ENCODE measurements at regions not wholly inside any gene's neighbourhood (a gene's known extent, or its start where the extent isn't known, plus 50 kb on each side); places are given as distances from the start of the nearest gene placed in this dataset.

DNA sequence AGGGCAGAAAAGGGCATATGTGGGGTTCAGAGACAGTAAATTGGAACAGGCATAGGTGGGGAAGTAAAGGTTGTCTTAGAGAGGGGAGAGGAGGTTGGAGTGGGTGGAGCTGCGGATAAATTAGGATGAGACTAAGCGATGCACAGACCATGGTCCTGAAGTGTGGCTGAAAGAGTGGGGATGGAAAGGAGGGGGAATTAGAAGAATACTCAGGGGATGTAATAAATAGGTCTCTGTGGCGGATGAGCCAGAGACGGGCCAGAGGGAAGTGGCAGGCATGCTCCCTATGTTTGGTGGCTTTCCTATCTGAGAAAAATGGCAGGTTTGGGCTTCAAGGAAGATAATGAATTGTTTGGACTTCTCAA, 123.4 kb downstream of the OLFM4 start:
- H3K36me3 Mint-ChIP-seq, result no peaks in the 10 kb centered on the region
- Histone ChIP-seq H3K36me3 (ENCODE audit: control insufficient read depth in 2 of 2, extremely low read depth in 1 of 2, insufficient read depth in 1 of 2, low read length in 1 of 2) (no peaks in the 10 kb centered on the region), H3K4me1 (ENCODE audit: control insufficient read depth in 1 of 2, extremely low read depth in 1 of 2, insufficient read depth in 2 of 2, low read length in 2 of 2) (no peaks in the 10 kb centered on the region), H3K4me3 (ENCODE audit: control insufficient read depth in 1 of 2, extremely low read depth in 1 of 2, low read length in 1 of 2) (no peak overlapping the region), H3K27ac (ENCODE audit: low read length) (no peak overlapping the region), H3K27me3 (replicated peaks in 1 of 2; ENCODE audit: control insufficient read depth in 2 of 2, extremely low read depth in 1 of 2, insufficient read depth in 2 of 2, low read length in 1 of 2) (no peaks in the 10 kb centered on the region), H3K9me3 (no peaks in the 10 kb centered on the region)
- ChIA-PET CTCF (no interaction called here), POLR2A (no interaction called here)
- 14% methylated on average over 3 of the region's 4 CpGs for WGBS (ENCODE audit: insufficient coverage)
- peaks cover 4 to 5% of the 10 kb centered on the region in 2 donors for H3K27me3 Mint-ChIP-seq
- no peak overlapping the region for H3K27ac Mint-ChIP-seq
- peaks cover 0 to 6% (median 0%) of the 10 kb centered on the region in 3 donors for H3K4me1 Mint-ChIP-seq
- ATAC-seq (replicated peaks in 1 of 4) (no peak), DNase-seq (no peak)
- H3K4me3 Mint-ChIP-seq, result no peak overlapping the region
- H3K9me3 Mint-ChIP-seq, result no peaks in the 10 kb centered on the region

DNA sequence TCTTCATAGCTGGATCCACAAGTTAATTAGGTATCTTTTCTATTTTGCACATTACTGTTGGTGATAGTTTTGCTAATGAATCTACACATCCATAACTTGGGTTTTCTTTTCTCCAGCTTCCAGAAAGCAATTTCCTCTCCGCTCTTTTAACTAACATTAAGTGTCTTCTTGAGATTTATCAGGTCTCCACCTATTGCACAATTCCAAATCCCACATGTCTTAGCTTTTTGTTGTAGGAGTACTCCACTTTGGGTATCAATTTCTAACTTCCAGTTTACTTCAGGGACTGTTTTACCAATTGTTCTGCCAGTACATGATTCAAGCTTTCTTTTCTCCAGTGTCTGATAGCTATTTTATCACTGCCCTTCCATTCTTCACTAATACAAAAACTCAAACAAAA, 129.6 kb downstream of the OLFM4 start:
- H3K4me1 Mint-ChIP-seq, result no peaks in the 10 kb centered on the region
- ATAC-seq (replicated peaks in 1 of 4) (no peak), DNase-seq (no peak)
- WGBS (ENCODE audit: insufficient coverage), result no CpG with 5 or more reads among the region's 1 CpG
- no peak overlapping the region for H3K4me3 Mint-ChIP-seq
- H3K9me3 Mint-ChIP-seq, result peaks cover 0 to 5% (median 4%) of the 10 kb centered on the region in 3 donors
- H3K27me3 Mint-ChIP-seq, result no peaks in the 10 kb centered on the region
- no peak overlapping the region for H3K27ac Mint-ChIP-seq
- Histone ChIP-seq H3K4me3 (ENCODE audit: control insufficient read depth in 1 of 2, extremely low read depth in 1 of 2, low read length in 1 of 2) (no peak overlapping the region), H3K4me1 (ENCODE audit: control insufficient read depth in 1 of 2, extremely low read depth in 1 of 2, insufficient read depth in 2 of 2, low read length in 2 of 2) (no peaks in the 10 kb centered on the region), H3K36me3 (ENCODE audit: control insufficient read depth in 2 of 2, extremely low read depth in 1 of 2, insufficient read depth in 1 of 2, low read length in 1 of 2) (no peaks in the 10 kb centered on the region), H3K9me3 (no peaks in the 10 kb centered on the region), H3K27ac (ENCODE audit: low read length) (no peak overlapping the region), H3K27me3 (replicated peaks in 1 of 2; ENCODE audit: control insufficient read depth in 2 of 2, extremely low read depth in 1 of 2, insufficient read depth in 2 of 2, low read length in 1 of 2) (no peaks in the 10 kb centered on the region)
- ChIA-PET POLR2A (no interaction called here), CTCF (no interaction called here)
- no peaks in the 10 kb centered on the region for H3K36me3 Mint-ChIP-seq

DNA sequence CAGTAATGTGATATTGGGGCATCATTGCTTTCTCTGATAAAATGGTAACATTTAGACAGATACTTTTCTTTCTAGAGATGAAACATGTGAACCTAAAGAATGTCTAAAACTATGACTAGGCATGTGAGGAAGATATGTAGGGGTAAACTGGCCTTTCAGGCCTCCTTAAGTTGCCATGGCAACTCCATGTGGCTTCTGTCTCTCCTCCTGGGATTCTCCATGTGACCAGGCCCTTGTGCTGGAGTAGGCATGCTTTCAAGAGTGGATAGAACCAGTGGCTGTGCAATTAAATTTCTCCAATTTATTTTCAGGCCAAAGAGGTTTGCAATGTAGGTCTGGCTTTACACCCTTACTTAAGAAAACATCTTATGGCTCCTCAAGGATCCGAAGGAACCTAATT, 130.8 kb downstream of the OLFM4 start:
- ChIA-PET CTCF (no interaction called here), POLR2A (no interaction called here)
- Mint-ChIP-seq H3K4me1 (no peaks in the 10 kb centered on the region), H3K9me3 (peaks cover 0 to 8% (median 8%) of the 10 kb centered on the region in 3 donors), H3K36me3 (no peaks in the 10 kb centered on the region), H3K4me3 (no peak overlapping the region), H3K27ac (no peak overlapping the region), H3K27me3 (no peaks in the 10 kb centered on the region)
- WGBS (ENCODE audit: insufficient coverage), result no CpG with 5 or more reads among the region's 1 CpG
- no peaks in the 10 kb centered on the region for H3K4me1 ChIP-seq (ENCODE audit: control insufficient read depth in 1 of 2, extremely low read depth in 1 of 2, insufficient read depth in 2 of 2, low read length in 2 of 2)
- no peaks in the 10 kb centered on the region for H3K27me3 ChIP-seq (replicated peaks in 1 of 2; ENCODE audit: control insufficient read depth in 2 of 2, extremely low read depth in 1 of 2, insufficient read depth in 2 of 2, low read length in 1 of 2)
- H3K4me3 ChIP-seq (ENCODE audit: control insufficient read depth in 1 of 2, extremely low read depth in 1 of 2, low read length in 1 of 2), result no peak overlapping the region
- H3K27ac ChIP-seq (ENCODE audit: low read length), result no peak overlapping the region
- DNase-seq (no peak), ATAC-seq (replicated peaks in 1 of 4) (no peak)
- no peaks in the 10 kb centered on the region for H3K9me3 ChIP-seq
- H3K36me3 ChIP-seq (ENCODE audit: control insufficient read depth in 2 of 2, extremely low read depth in 1 of 2, insufficient read depth in 1 of 2, low read length in 1 of 2), result no peaks in the 10 kb centered on the region

DNA sequence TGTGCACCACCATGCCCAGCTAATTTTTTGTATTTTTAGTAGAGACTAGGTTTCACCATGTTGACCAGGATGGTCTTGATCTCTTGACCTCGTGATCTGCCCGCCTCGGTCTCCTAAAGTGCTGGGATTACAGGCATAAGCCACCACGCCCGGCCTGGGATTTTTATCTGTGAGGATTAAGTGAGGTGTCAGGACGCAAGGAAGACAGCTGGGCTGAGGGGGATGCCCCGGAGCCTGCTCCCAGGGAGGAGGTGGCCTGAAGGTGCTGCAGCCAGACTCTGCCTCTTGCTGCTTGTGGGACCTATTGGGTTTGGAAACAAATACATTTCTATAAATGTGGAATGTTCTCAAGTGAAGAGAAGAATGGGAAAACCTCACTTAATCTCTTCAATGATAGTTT, 131.6 kb downstream of the OLFM4 start:
- POLR2A ChIA-PET, result no interaction called here
- no peaks in the 10 kb centered on the region for H3K27me3 Mint-ChIP-seq

DNA sequence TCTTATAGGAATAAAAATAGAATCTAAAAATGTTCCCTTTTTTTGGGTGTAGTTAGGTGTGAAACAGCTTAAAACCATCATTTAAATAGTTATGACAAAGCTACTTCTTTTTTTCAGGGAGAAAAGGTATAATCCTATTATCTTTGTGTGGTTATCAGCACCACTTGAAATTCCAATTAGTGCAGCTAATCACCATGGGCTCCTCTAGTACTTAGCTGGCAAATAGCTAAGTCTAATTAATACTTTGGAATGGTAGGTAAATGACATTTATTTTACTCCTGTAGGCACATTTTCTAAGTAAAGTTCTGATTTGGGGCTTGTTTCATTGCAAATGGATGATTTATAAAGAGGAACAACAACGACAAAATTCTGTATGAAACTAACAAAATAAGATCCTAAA, 132.6 kb downstream of the OLFM4 start:
- H3K27me3 Mint-ChIP-seq, result no peaks in the 10 kb centered on the region
- no peak overlapping the region for H3K4me3 ChIP-seq (ENCODE audit: control insufficient read depth in 1 of 2, extremely low read depth in 1 of 2, low read length in 1 of 2)
- H3K27ac ChIP-seq (ENCODE audit: low read length), result no peak overlapping the region
- no peaks in the 10 kb centered on the region for H3K9me3 ChIP-seq
- no peaks in the 10 kb centered on the region for H3K36me3 ChIP-seq (ENCODE audit: control insufficient read depth in 2 of 2, extremely low read depth in 1 of 2, insufficient read depth in 1 of 2, low read length in 1 of 2)
- ATAC-seq (replicated peaks in 1 of 4), result no peak
- WGBS (ENCODE audit: insufficient coverage), result no CpG with 5 or more reads among the region's 1 CpG
- DNase-seq, result no peak
- H3K4me1 Mint-ChIP-seq, result no peaks in the 10 kb centered on the region
- no peaks in the 10 kb centered on the region for H3K27me3 ChIP-seq (replicated peaks in 1 of 2; ENCODE audit: control insufficient read depth in 2 of 2, extremely low read depth in 1 of 2, insufficient read depth in 2 of 2, low read length in 1 of 2)
- H3K4me1 ChIP-seq (ENCODE audit: control insufficient read depth in 1 of 2, extremely low read depth in 1 of 2, insufficient read depth in 2 of 2, low read length in 2 of 2), result no peaks in the 10 kb centered on the region
- peaks cover 0 to 8% (median 8%) of the 10 kb centered on the region in 3 donors for H3K9me3 Mint-ChIP-seq
- no peaks in the 10 kb centered on the region for H3K36me3 Mint-ChIP-seq
- no peak overlapping the region for H3K4me3 Mint-ChIP-seq
- ChIA-PET POLR2A (no interaction called here), CTCF (no interaction called here)
- H3K27ac Mint-ChIP-seq, result no peak overlapping the region

More for the DNA sequence above, 131.6 kb downstream of the OLFM4 start:
- no peaks in the 10 kb centered on the region for H3K9me3 ChIP-seq
- no peak overlapping the region for H3K4me3 ChIP-seq (ENCODE audit: control insufficient read depth in 1 of 2, extremely low read depth in 1 of 2, low read length in 1 of 2)
- no peak overlapping the region for H3K27ac ChIP-seq (ENCODE audit: low read length)
- no peaks in the 10 kb centered on the region for H3K36me3 Mint-ChIP-seq
- H3K4me1 ChIP-seq (ENCODE audit: control insufficient read depth in 1 of 2, extremely low read depth in 1 of 2, insufficient read depth in 2 of 2, low read length in 2 of 2), result no peaks in the 10 kb centered on the region
- H3K4me3 Mint-ChIP-seq, result no peak overlapping the region
- CTCF ChIA-PET, result no interaction called here
- H3K4me1 Mint-ChIP-seq, result no peaks in the 10 kb centered on the region
- ATAC-seq (replicated peaks in 1 of 4) (no peak), DNase-seq (no peak)
- H3K27me3 ChIP-seq (replicated peaks in 1 of 2; ENCODE audit: control insufficient read depth in 2 of 2, extremely low read depth in 1 of 2, insufficient read depth in 2 of 2, low read length in 1 of 2), result no peaks in the 10 kb centered on the region
- no peaks in the 10 kb centered on the region for H3K36me3 ChIP-seq (ENCODE audit: control insufficient read depth in 2 of 2, extremely low read depth in 1 of 2, insufficient read depth in 1 of 2, low read length in 1 of 2)
- H3K27ac Mint-ChIP-seq, result no peak overlapping the region
- WGBS (ENCODE audit: insufficient coverage), result 83% methylated on average over 7 of the region's 7 CpGs
- peaks cover 0 to 8% (median 8%) of the 10 kb centered on the region in 3 donors for H3K9me3 Mint-ChIP-seq

DNA sequence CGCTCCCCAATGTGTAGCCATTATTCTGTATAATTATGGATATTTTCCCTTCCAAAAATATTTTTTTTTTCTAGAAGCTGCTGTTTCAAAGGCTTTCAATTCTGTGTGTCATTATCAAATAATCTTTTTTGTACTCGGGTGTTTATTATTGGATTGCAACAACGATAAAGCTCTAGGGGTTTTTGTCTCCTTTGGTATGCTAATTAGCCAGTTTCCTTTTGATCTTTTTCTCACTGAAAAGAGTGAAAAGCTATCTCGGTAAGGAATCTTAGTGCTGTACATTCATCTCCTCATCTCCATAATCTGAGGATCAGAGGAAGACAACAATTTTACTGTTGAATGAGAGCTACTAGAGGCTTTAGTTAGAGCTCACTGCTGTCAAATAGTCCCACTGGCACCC, 136.6 kb downstream of the OLFM4 start:
- Mint-ChIP-seq H3K27me3 (no peaks in the 10 kb centered on the region), H3K4me3 (no peak overlapping the region), H3K36me3 (no peaks in the 10 kb centered on the region), H3K9me3 (peaks cover 0 to 4% (median 3%) of the 10 kb centered on the region in 3 donors), H3K27ac (no peak overlapping the region), H3K4me1 (no peaks in the 10 kb centered on the region)
- no CpG with 5 or more reads among the region's 4 CpGs for WGBS (ENCODE audit: insufficient coverage)
- Histone ChIP-seq H3K4me1 (ENCODE audit: control insufficient read depth in 1 of 2, extremely low read depth in 1 of 2, insufficient read depth in 2 of 2, low read length in 2 of 2) (no peaks in the 10 kb centered on the region), H3K36me3 (ENCODE audit: control insufficient read depth in 2 of 2, extremely low read depth in 1 of 2, insufficient read depth in 1 of 2, low read length in 1 of 2) (no peaks in the 10 kb centered on the region), H3K4me3 (ENCODE audit: control insufficient read depth in 1 of 2, extremely low read depth in 1 of 2, low read length in 1 of 2) (no peak overlapping the region), H3K27ac (ENCODE audit: low read length) (no peak overlapping the region), H3K9me3 (no peaks in the 10 kb centered on the region), H3K27me3 (replicated peaks in 1 of 2; ENCODE audit: control insufficient read depth in 2 of 2, extremely low read depth in 1 of 2, insufficient read depth in 2 of 2, low read length in 1 of 2) (no peaks in the 10 kb centered on the region)
- CTCF ChIA-PET, result no interaction called here
- POLR2A ChIA-PET, result interaction anchor here in 1 of 2 donors (0.7 kb wide), 1 partner anchor 262 kb away, joined by 3 read pairs; no protein-coding TSS in a partner anchor
- DNase-seq (no peak), ATAC-seq (replicated peaks in 1 of 4) (no peak)

DNA sequence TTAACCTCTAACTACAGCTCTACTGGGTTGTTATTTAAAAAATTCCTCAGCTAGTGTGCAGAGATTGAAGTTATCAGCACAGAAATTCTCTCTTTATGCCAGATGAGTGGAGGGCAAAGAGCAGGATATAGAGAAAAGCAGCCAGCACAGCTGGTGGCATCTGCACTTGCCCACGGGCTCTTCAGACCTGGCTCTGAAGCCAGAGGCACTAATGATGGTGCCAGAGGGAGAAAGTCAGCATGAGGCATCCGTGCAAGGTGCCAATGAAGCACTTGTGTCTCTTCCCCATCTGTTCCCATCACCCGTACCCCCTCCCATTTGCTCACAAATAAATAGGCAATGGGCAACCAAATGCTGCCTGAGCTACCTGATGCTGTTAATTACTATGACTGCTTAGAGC, 138.9 kb downstream of the OLFM4 start:
- H3K36me3 ChIP-seq (ENCODE audit: control insufficient read depth in 2 of 2, extremely low read depth in 1 of 2, insufficient read depth in 1 of 2, low read length in 1 of 2), result no peaks in the 10 kb centered on the region
- H3K4me1 ChIP-seq (ENCODE audit: control insufficient read depth in 1 of 2, extremely low read depth in 1 of 2, insufficient read depth in 2 of 2, low read length in 2 of 2), result no peaks in the 10 kb centered on the region
- peaks cover 0 to 5% (median 4%) of the 10 kb centered on the region in 3 donors for H3K9me3 Mint-ChIP-seq
- no peaks in the 10 kb centered on the region for H3K36me3 Mint-ChIP-seq
- no peaks in the 10 kb centered on the region for H3K27me3 ChIP-seq (replicated peaks in 1 of 2; ENCODE audit: control insufficient read depth in 2 of 2, extremely low read depth in 1 of 2, insufficient read depth in 2 of 2, low read length in 1 of 2)
- no peak overlapping the region for H3K27ac Mint-ChIP-seq
- no peak overlapping the region for H3K4me3 ChIP-seq (ENCODE audit: control insufficient read depth in 1 of 2, extremely low read depth in 1 of 2, low read length in 1 of 2)
- no peak overlapping the region for H3K27ac ChIP-seq (ENCODE audit: low read length)
- H3K4me1 Mint-ChIP-seq, result no peaks in the 10 kb centered on the region
- ChIA-PET POLR2A (no interaction called here), CTCF (no interaction called here)
- H3K27me3 Mint-ChIP-seq, result no peaks in the 10 kb centered on the region
- no peaks in the 10 kb centered on the region for H3K9me3 ChIP-seq
- DNase-seq (no peak), ATAC-seq (replicated peaks in 1 of 4) (no peak)
- no peak overlapping the region for H3K4me3 Mint-ChIP-seq
- WGBS (ENCODE audit: insufficient coverage), result 28% methylated on average over 3 of the region's 3 CpGs

Data from T-cell (primary cell).